Osteoblast (primary cell): ENCODE measurements at regions not wholly inside any gene's neighbourhood (a gene's known extent, or its start where the extent isn't known, plus 50 kb on each side); places are given as distances from the start of the nearest gene placed in this dataset.
"Not testable (repeated sequence)": the region's sequence is repeated elsewhere in the genome, so short reads cannot be mapped to it uniquely, and the experiment has no call there.

Experiments
- DNase-seq: peaks from one replicate; pipeline ENCODE4 v3.0.0; 2011; ENCODE audit warnings: low spot score, mixed read lengths; ENCODE audit not compliant: insufficient read length; ENCODE audit errors: missing footprints
- H2AFZ ChIP-seq: 2 replicates; pipeline ENCODE4 v1.6.0; 2011; ENCODE audit warnings: mild to moderate bottlenecking, low read length
- H3K27ac ChIP-seq: 2 replicates; pipeline ENCODE4 v1.5.1; 2011; ENCODE audit warnings: mild to moderate bottlenecking, low read depth, low read length, moderate library complexity
- H3K27me3 ChIP-seq: 2 replicates; pipeline ENCODE4 v1.6.0; 2012; ENCODE audit warnings: mild to moderate bottlenecking, control low read depth, inconsistent platforms, low read length, moderate library complexity; ENCODE audit not compliant: insufficient read depth
- H3K36me3 ChIP-seq: 2 replicates; pipeline ENCODE4 v1.5.1; 2011; ENCODE audit warnings: mild to moderate bottlenecking, low read length, control low read depth, moderate library complexity; ENCODE audit not compliant: insufficient read depth
- H3K4me1 ChIP-seq: 2 replicates; pipeline ENCODE4 v1.5.1; 2011; ENCODE audit warnings: mild to moderate bottlenecking, low read length, control low read depth, moderate library complexity; ENCODE audit not compliant: insufficient read depth
- H3K4me2 ChIP-seq: 2 replicates; pipeline ENCODE4 v1.6.0; 2011; ENCODE audit warnings: mild to moderate bottlenecking, low read length; ENCODE audit not compliant: insufficient read depth
- H3K4me3 ChIP-seq: fragments of 200-600 bp; sonication (generic); 3 replicates; pipeline ENCODE4 v1.5.1; 2012; ENCODE audit warnings: mild to moderate bottlenecking, low read length, inconsistent platforms; ENCODE audit not compliant: insufficient read depth
- H3K79me2 ChIP-seq: 2 replicates; pipeline ENCODE4 v1.6.0; 2012; ENCODE audit warnings: mild to moderate bottlenecking, low read length, control low read depth, inconsistent platforms; ENCODE audit not compliant: insufficient read depth
- H3K9me3 ChIP-seq: 2 replicates; pipeline ENCODE4 v1.5.1; 2011; ENCODE audit warnings: low read depth, low read length, control low read depth
- H4K20me1 ChIP-seq: 2 replicates; pipeline ENCODE4 v1.6.0; 2012; ENCODE audit warnings: mild to moderate bottlenecking, low read length, control low read depth; ENCODE audit not compliant: insufficient read depth
- TF ChIP-seq, protein P1 (sequence below): IDR thresholded peaks from 2 replicates; pipeline ENCODE4 v1.5.1; 2011; ENCODE audit warnings: mild to moderate bottlenecking, low read depth, low read length, moderate library complexity; ENCODE audit errors: extremely low read depth

GRCh38 chr5:83856881-83857280 lies 136.2 kb upstream of the HAPLN1 start:
- Histone ChIP-seq H3K4me2 (no peak overlapping the region), H3K27ac (no peak overlapping the region), H3K4me1 (no peaks in the 10 kb centered on the region), H3K4me3 (no peak overlapping the region), H3K36me3 (no peaks in the 10 kb centered on the region), H4K20me1 (no peaks in the 10 kb centered on the region), H3K9me3 (no peaks in the 10 kb centered on the region), H2AFZ (no peak overlapping the region), H3K27me3 (no peaks in the 10 kb centered on the region), H3K79me2 (no peaks in the 10 kb centered on the region)
- TF ChIP-seq, protein P1, sequence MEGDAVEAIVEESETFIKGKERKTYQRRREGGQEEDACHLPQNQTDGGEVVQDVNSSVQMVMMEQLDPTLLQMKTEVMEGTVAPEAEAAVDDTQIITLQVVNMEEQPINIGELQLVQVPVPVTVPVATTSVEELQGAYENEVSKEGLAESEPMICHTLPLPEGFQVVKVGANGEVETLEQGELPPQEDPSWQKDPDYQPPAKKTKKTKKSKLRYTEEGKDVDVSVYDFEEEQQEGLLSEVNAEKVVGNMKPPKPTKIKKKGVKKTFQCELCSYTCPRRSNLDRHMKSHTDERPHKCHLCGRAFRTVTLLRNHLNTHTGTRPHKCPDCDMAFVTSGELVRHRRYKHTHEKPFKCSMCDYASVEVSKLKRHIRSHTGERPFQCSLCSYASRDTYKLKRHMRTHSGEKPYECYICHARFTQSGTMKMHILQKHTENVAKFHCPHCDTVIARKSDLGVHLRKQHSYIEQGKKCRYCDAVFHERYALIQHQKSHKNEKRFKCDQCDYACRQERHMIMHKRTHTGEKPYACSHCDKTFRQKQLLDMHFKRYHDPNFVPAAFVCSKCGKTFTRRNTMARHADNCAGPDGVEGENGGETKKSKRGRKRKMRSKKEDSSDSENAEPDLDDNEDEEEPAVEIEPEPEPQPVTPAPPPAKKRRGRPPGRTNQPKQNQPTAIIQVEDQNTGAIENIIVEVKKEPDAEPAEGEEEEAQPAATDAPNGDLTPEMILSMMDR: no peak
- no peak for DNase-seq

DNA sequence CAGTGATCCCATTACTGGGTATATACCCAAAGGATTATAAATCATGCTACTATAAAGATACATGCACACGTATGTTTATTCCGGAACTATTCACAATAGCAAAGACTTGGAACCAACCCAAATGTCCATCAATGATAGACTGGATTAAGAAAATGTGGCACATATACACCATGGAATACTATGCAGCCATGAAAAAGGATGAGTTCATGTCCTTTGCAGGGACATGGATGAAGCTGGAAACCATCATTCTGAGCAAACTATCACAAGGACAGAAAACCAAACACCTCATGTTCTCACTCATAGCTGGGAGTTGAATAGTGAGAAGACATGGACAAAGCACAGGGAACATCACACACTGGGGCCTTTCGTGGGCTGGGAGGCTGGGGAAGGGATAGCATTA lies 129.8 kb upstream of the HAPLN1 start:
- H3K79me2 ChIP-seq, H3K27me3 ChIP-seq, DNase-seq, H3K4me3 ChIP-seq, H3K36me3 ChIP-seq, H3K9me3 ChIP-seq, H2AFZ ChIP-seq, H3K27ac ChIP-seq, H3K4me2 ChIP-seq, H3K4me1 ChIP-seq, H4K20me1 ChIP-seq: not testable (repeated sequence)

DNA sequence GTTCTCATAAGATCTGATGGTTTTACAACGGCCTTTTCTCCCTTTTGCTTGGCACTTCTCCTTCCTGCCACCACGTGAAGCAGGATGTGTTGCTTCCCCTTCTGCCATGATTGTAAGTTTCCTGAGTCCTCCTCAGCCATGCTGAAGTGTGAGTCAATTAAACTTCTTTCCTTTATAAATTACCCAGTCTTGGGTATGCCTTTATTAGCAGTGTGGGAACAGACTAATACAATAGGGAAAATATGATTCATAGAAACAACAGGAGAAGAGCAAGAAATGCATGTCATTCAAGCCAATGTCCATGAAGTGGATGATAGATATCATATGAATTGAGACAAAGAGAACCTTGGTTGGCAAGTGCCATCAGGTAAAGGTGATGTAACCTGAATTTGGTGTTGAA lies 128.3 kb upstream of the HAPLN1 start:
- Histone ChIP-seq H2AFZ (peak overlapping the region; percentile 26), H3K27ac (no peak overlapping the region), H3K27me3 (no peaks in the 10 kb centered on the region), H3K4me2 (no peak overlapping the region), H3K36me3 (no peaks in the 10 kb centered on the region), H4K20me1 (no peaks in the 10 kb centered on the region), H3K4me3 (no peak overlapping the region), H3K4me1 (peaks cover 9% of the 10 kb centered on the region), H3K79me2 (no peaks in the 10 kb centered on the region), H3K9me3 (no peaks in the 10 kb centered on the region)
- TF ChIP-seq, protein P1: no peak
- DNase-seq: no peak

GRCh38 chr5:83846624-83847350 lies 126.1 kb upstream of the HAPLN1 start:
- Histone ChIP-seq H3K36me3 (no peaks in the 10 kb centered on the region), H3K79me2 (no peaks in the 10 kb centered on the region), H3K27ac (no peak overlapping the region), H4K20me1 (no peaks in the 10 kb centered on the region), H3K9me3 (no peaks in the 10 kb centered on the region), H2AFZ (no peak overlapping the region), H3K4me2 (no peak overlapping the region), H3K4me1 (peaks cover 10% of the 10 kb centered on the region), H3K27me3 (no peaks in the 10 kb centered on the region), H3K4me3 (no peak overlapping the region)
- no peak for DNase-seq
- TF ChIP-seq, protein P1: no peak
